Brain microvascular endothelial cell (primary cell): ENCODE measurements at regions not wholly inside any gene's neighbourhood (a gene's known extent, or its start where the extent isn't known, plus 50 kb on each side); places are given as distances from the start of the nearest gene placed in this dataset.

ENCODE experiments used
- DNase-seq: peaks from one replicate; pipeline ENCODE4 v3.0.0-alpha.2; 2020
- H3K27ac ChIP-seq: fragments of 250-450 bp; sonication (Bioruptor Pico); 2 replicates; pipeline ENCODE4 v1.5.1; 2020; ENCODE audit warnings: mild to moderate bottlenecking, moderate library complexity
- H3K27me3 ChIP-seq: fragments of 250-450 bp; sonication (Bioruptor Pico); replicated peaks from 2 replicates; pipeline ENCODE4 v1.5.1; 2020; ENCODE audit warnings: mild to moderate bottlenecking
- H3K36me3 ChIP-seq: fragments of 250-450 bp; sonication (Bioruptor Pico); replicated peaks from 2 replicates; pipeline ENCODE4 v1.5.1; 2020; ENCODE audit warnings: mild to moderate bottlenecking
- H3K4me3 ChIP-seq: 2 replicates; pipeline ENCODE4 v1.5.1; 2011; ENCODE audit warnings: low read depth, mild to moderate bottlenecking, control low read depth, low read length, moderate library complexity
- CTCF ChIP-seq: IDR thresholded peaks from 2 replicates; pipeline ENCODE4 v1.5.1; 2011; ENCODE audit warnings: low read depth, mild to moderate bottlenecking, moderate library complexity, low read length, control low read depth, inconsistent platforms; ENCODE audit errors: missing control alignments
- in situ Hi-C: cut with HindIII; loops from 2 replicates; pipeline ENCODE4 v1.10.0; 2017; ENCODE audit warnings: low sequenced_read_pairs, low pct_ligation_motif_present

DNA sequence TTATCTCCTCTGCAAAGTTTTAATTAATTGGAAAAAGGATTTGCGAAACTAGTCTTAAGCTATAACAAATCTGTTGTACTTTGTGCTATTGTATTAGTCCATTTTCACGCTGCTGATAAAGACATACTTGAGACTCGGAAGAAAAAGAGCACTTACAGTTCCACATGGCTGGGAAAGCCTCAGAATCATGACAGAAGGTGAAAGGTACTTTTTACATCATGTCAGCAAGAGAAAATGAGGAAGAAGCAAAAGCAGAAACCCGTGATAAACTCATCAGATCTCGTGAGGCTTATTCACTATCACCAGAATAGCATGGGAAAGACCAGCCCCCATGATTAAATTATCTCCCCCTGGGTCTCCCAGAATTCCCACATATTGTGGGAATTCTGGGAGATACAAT is 118.1 kb upstream of the PRKD1 start:
- Histone ChIP-seq H3K36me3 (no peaks in the 10 kb centered on the region), H3K27ac (no peak overlapping the region), H3K27me3 (no peaks in the 10 kb centered on the region), H3K4me3 (no peak overlapping the region)
- no peak for DNase-seq
- no peak for TF ChIP-seq CTCF
- in situ Hi-C loops = no loop called here

GRCh38 chr14:30053103-30053502 is 125.5 kb upstream of the PRKD1 start:
- Histone ChIP-seq H3K27me3 (no peaks in the 10 kb centered on the region), H3K4me3 (no peak overlapping the region), H3K36me3 (no peaks in the 10 kb centered on the region), H3K27ac (no peak overlapping the region)
- in situ Hi-C loops = no loop called here
- no peak for TF ChIP-seq CTCF
- no peak for DNase-seq

DNA sequence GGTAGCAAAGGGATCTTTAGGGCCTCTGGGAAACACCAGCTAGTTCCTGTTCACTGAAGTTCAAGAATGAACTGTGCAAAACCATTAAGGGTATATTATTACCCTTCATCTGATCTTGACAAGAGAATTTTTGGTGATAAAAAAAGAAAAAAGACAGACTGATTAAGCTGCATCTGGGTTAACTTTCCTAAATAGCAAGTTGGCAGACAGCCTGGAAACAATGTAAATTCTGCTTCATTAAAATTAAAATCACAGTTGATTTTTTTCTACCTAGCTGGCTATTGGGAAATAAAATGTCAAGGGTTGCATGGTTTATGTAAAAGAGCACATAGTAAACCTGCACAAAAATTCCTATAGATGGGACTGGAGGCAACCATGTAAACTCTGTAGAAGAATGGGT is 126.6 kb upstream of the PRKD1 start:
- no peak overlapping the region for H3K27ac ChIP-seq
- DNase-seq = no peak
- H3K27me3 ChIP-seq = no peaks in the 10 kb centered on the region
- in situ Hi-C loops = no loop called here
- no peak overlapping the region for H3K4me3 ChIP-seq
- no peak for TF ChIP-seq CTCF
- no peaks in the 10 kb centered on the region for H3K36me3 ChIP-seq

DNA sequence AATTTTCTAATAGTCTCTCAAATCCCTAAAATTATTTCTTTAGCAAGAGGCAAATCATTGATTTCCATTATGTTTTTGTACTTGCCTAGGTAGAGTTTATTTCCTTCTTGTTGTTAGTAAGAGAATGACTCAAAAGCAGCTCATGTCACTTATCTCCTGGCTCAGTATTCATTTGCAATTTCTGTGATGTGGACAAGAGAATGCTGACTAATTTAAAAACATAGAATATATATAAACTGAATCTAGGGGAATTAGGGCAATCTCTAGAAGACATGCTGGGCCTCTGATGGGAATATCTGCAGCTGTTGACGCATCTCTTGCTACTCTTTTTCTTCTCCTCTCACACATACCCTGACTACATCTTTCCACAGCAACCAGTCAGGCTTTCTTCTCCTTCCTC is 130.8 kb upstream of the PRKD1 start:
- no peaks in the 10 kb centered on the region for H3K36me3 ChIP-seq
- no peaks in the 10 kb centered on the region for H3K27me3 ChIP-seq
- no peak for TF ChIP-seq CTCF
- DNase-seq = no peak
- H3K27ac ChIP-seq = no peak overlapping the region
- no peak overlapping the region for H3K4me3 ChIP-seq
- in situ Hi-C loops = no loop called here

GRCh38 chr14:30063746-30064145 is 136.1 kb upstream of the PRKD1 start:
- H3K27ac ChIP-seq = no peak overlapping the region
- H3K4me3 ChIP-seq = no peak overlapping the region
- no peak for TF ChIP-seq CTCF
- no peaks in the 10 kb centered on the region for H3K36me3 ChIP-seq
- H3K27me3 ChIP-seq = no peaks in the 10 kb centered on the region
- no peak for DNase-seq
- in situ Hi-C loops = no loop called here

DNA sequence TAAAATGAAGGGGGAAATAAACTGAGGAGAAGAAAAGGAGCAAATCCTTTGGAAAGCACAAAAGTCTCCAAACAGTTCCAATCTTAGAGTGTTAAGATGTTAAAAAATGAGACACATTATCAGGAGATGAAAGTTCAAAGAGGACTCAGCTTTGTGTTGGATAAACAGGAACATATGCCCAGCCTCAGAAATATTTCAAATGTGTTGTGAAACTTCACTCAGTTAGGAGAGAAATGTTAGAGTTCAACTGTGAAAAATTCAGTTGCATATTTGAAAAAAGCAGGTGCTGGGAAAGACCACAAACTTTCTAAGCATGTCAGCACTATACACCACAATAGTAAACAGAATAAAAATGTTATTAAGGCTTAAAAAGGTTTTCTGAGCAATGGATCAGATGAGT is 136.8 kb upstream of the PRKD1 start:
- no peak overlapping the region for H3K27ac ChIP-seq
- H3K36me3 ChIP-seq = no peaks in the 10 kb centered on the region
- H3K27me3 ChIP-seq = no peaks in the 10 kb centered on the region
- no peak for TF ChIP-seq CTCF
- in situ Hi-C loops = no loop called here
- DNase-seq = no peak
- H3K4me3 ChIP-seq = no peak overlapping the region
